Brain microvascular endothelial cell (primary cell): ENCODE measurements at regions not wholly inside any gene's neighbourhood (a gene's known extent, or its start where the extent isn't known, plus 50 kb on each side); places are given as distances from the start of the nearest gene placed in this dataset.

Experiments used
- DNase-seq: peaks from one replicate; pipeline ENCODE4 v3.0.0-alpha.2; 2020
- H3K27ac ChIP-seq: fragments of 250-450 bp; sonication (Bioruptor Pico); 2 replicates; pipeline ENCODE4 v1.5.1; 2020; ENCODE audit warnings: mild to moderate bottlenecking, moderate library complexity
- H3K27me3 ChIP-seq: fragments of 250-450 bp; sonication (Bioruptor Pico); replicated peaks from 2 replicates; pipeline ENCODE4 v1.5.1; 2020; ENCODE audit warnings: mild to moderate bottlenecking
- H3K36me3 ChIP-seq: fragments of 250-450 bp; sonication (Bioruptor Pico); replicated peaks from 2 replicates; pipeline ENCODE4 v1.5.1; 2020; ENCODE audit warnings: mild to moderate bottlenecking
- H3K4me3 ChIP-seq: 2 replicates; pipeline ENCODE4 v1.5.1; 2011; ENCODE audit warnings: low read depth, mild to moderate bottlenecking, control low read depth, low read length, moderate library complexity
- CTCF ChIP-seq: IDR thresholded peaks from 2 replicates; pipeline ENCODE4 v1.5.1; 2011; ENCODE audit warnings: low read depth, mild to moderate bottlenecking, moderate library complexity, low read length, control low read depth, inconsistent platforms; ENCODE audit errors: missing control alignments
- in situ Hi-C: cut with HindIII; loops from 2 replicates; pipeline ENCODE4 v1.10.0; 2017; ENCODE audit warnings: low sequenced_read_pairs, low pct_ligation_motif_present

- Histone ChIP-seq H3K27ac (no peak overlapping the region), H3K4me3 (no peak overlapping the region), H3K27me3 (no peaks in the 10 kb centered on the region), H3K36me3 (no peaks in the 10 kb centered on the region)
- no peak for TF ChIP-seq CTCF
- no peak for DNase-seq
- in situ Hi-C loops = loop anchor here (25.0 kb wide), 1 partner anchor 331 kb away; no protein-coding TSS in a partner anchor
These were observed 93.1 kb upstream of the PRNP start for GRCh38 chr20:4593149-4593525.

GRCh38 chr20:4592316-4593148 is 93.7 kb upstream of the PRNP start:
- no peak for DNase-seq
- H3K36me3 ChIP-seq = no peaks in the 10 kb centered on the region
- in situ Hi-C loops = loop anchor here (25.0 kb wide), 1 partner anchor 330 kb away; no protein-coding TSS in a partner anchor
- H3K27ac ChIP-seq = peak overlapping the region; percentile 55
- peak overlapping the region; percentile 54 for H3K4me3 ChIP-seq
- no peaks in the 10 kb centered on the region for H3K27me3 ChIP-seq
- peak; percentile 61 for TF ChIP-seq CTCF

GRCh38 chr20:4591975-4592315 is 94.3 kb upstream of the PRNP start:
- TF ChIP-seq CTCF = no peak
- DNase-seq = no peak
- Histone ChIP-seq H3K27me3 (no peaks in the 10 kb centered on the region), H3K4me3 (peak overlapping the region; percentile 54), H3K36me3 (no peaks in the 10 kb centered on the region), H3K27ac (no peak overlapping the region)
- in situ Hi-C loops = loop anchor here (25.0 kb wide), 1 partner anchor 330 kb away; no protein-coding TSS in a partner anchor

GRCh38 chr20:4585758-4586157 is 100.5 kb upstream of the PRNP start:
- Histone ChIP-seq H3K4me3 (no peak overlapping the region), H3K27me3 (no peaks in the 10 kb centered on the region), H3K27ac (no peak overlapping the region), H3K36me3 (no peaks in the 10 kb centered on the region)
- in situ Hi-C loops = loop anchor here (25.0 kb wide), 1 partner anchor 323 kb away; no protein-coding TSS in a partner anchor
- no peak for TF ChIP-seq CTCF
- no peak for DNase-seq

- in situ Hi-C loops = loop anchor here (25.0 kb wide), 1 partner anchor 323 kb away; no protein-coding TSS in a partner anchor
- peak overlapping the region; percentile 54 for H3K27ac ChIP-seq
- no peak overlapping the region for H3K4me3 ChIP-seq
- no peak for TF ChIP-seq CTCF
- peak; percentile 79 for DNase-seq
- H3K36me3 ChIP-seq = no peaks in the 10 kb centered on the region
- H3K27me3 ChIP-seq = no peaks in the 10 kb centered on the region
These were observed 101.0 kb upstream of the PRNP start for GRCh38 chr20:4585104-4585753.
